NT2/D1 (cell line): ENCODE measurements at regions not wholly inside any gene's neighbourhood (a gene's known extent, or its start where the extent isn't known, plus 50 kb on each side); places are given as distances from the start of the nearest gene placed in this dataset.

ENCODE experiments used
- DNase-seq: peaks from one replicate; pipeline ENCODE4 v3.0.0-alpha.2; 2011; ENCODE audit warnings: low read depth, low spot score
- H3K27me3 ChIP-seq: 2 replicates; pipeline ENCODE4 v1.6.0; 2011; ENCODE audit warnings: mild to moderate bottlenecking; ENCODE audit not compliant: insufficient read length, insufficient read depth
- H3K36me3 ChIP-seq: 2 replicates; pipeline ENCODE4 v1.6.1; 2011; ENCODE audit warnings: mild to moderate bottlenecking, low read length, mixed read lengths; ENCODE audit not compliant: insufficient read depth, insufficient read length
- H3K4me1 ChIP-seq: 2 replicates; pipeline ENCODE4 v1.5.1; 2011; ENCODE audit not compliant: insufficient read depth, insufficient read length
- H3K4me3 ChIP-seq: 2 replicates; pipeline ENCODE4 v1.5.1; 2011; ENCODE audit warnings: low read depth; ENCODE audit not compliant: insufficient read length
- H3K9ac ChIP-seq: 2 replicates; pipeline ENCODE4 v1.6.0; 2011; ENCODE audit warnings: low read depth; ENCODE audit not compliant: insufficient read length
- H3K9me3 ChIP-seq: 2 replicates; pipeline ENCODE4 v1.5.1; 2011; ENCODE audit warnings: mild to moderate bottlenecking, low read length; ENCODE audit not compliant: insufficient read depth
- SUZ12 ChIP-seq: IDR thresholded peaks from 2 replicates; pipeline ENCODE4 v1.6.1; 2011; ENCODE audit not compliant: insufficient read length, insufficient read depth; ENCODE audit errors: extremely low read depth
- YY1 ChIP-seq: IDR thresholded peaks from 2 replicates; pipeline ENCODE4 v1.6.1; 2011; ENCODE audit not compliant: insufficient read length, insufficient read depth
- ZNF274 ChIP-seq: IDR thresholded peaks from 2 replicates; pipeline ENCODE4 v1.6.1; 2011; ENCODE audit warnings: mild to moderate bottlenecking, low read depth, low read length

GRCh38 chr2:219947575-219947974 lies 320.1 kb downstream of the SLC4A3 start:
- no peak for DNase-seq

GRCh38 chr2:219949053-219949452 lies 321.6 kb downstream of the SLC4A3 start:
- Histone ChIP-seq H3K9ac (no peak overlapping the region), H3K27me3 (no peaks in the 10 kb centered on the region), H3K9me3 (peaks cover 3% of the 10 kb centered on the region; the same call in 1 of the 2 replicates), H3K4me1 (no peaks in the 10 kb centered on the region), H3K4me3 (no peak overlapping the region), H3K36me3 (no peaks in the 10 kb centered on the region)
- TF ChIP-seq YY1 (no peak), ZNF274 (no peak), SUZ12 (no peak)
- DNase-seq: no peak

More at GRCh38 chr2:219947575-219947974, 320.1 kb downstream of the SLC4A3 start:
- Histone ChIP-seq H3K36me3 (no peaks in the 10 kb centered on the region), H3K9ac (no peak overlapping the region), H3K27me3 (no peaks in the 10 kb centered on the region), H3K4me1 (no peaks in the 10 kb centered on the region), H3K9me3 (0 out of 2 replicates have a peak, but pooled peaks cover 3% of the 10 kb centered on the region), H3K4me3 (no peak overlapping the region)
- TF ChIP-seq YY1: no peak
- no peak for TF ChIP-seq SUZ12
- TF ChIP-seq ZNF274: no peak

GRCh38 chr2:219951099-219951498 lies 323.7 kb downstream of the SLC4A3 start:
- H3K9me3 ChIP-seq: peaks cover 7% of the 10 kb centered on the region; the same call in 1 of the 2 replicates
- H3K9ac ChIP-seq: no peak overlapping the region
- TF ChIP-seq ZNF274 (no peak), YY1 (no peak), SUZ12 (no peak)
- DNase-seq: no peak
- no peaks in the 10 kb centered on the region for H3K4me1 ChIP-seq
- H3K36me3 ChIP-seq: no peaks in the 10 kb centered on the region
- H3K4me3 ChIP-seq: no peak overlapping the region
- no peaks in the 10 kb centered on the region for H3K27me3 ChIP-seq

- no peak for DNase-seq
- no peaks in the 10 kb centered on the region for H3K36me3 ChIP-seq
- H3K4me3 ChIP-seq: no peak overlapping the region
- no peaks in the 10 kb centered on the region for H3K4me1 ChIP-seq
- no peak for TF ChIP-seq SUZ12
- TF ChIP-seq ZNF274: no peak
- TF ChIP-seq YY1: no peak
- H3K9me3 ChIP-seq: peaks cover 22% of the 10 kb centered on the region; the same call in 1 of the 2 replicates
- H3K9ac ChIP-seq: no peak overlapping the region
- no peaks in the 10 kb centered on the region for H3K27me3 ChIP-seq
These were observed 326.9 kb downstream of the SLC4A3 start for GRCh38 chr2:219954331-219954730.

GRCh38 chr2:219957820-219958219 lies 330.4 kb downstream of the SLC4A3 start:
- no peak overlapping the region for H3K9ac ChIP-seq
- H3K4me3 ChIP-seq: no peak overlapping the region
- H3K36me3 ChIP-seq: no peaks in the 10 kb centered on the region
- TF ChIP-seq SUZ12 (no peak), YY1 (no peak), ZNF274 (no peak)
- DNase-seq: no peak
- peaks cover 30% of the 10 kb centered on the region; the same call in 1 of the 2 replicates for H3K9me3 ChIP-seq
- H3K27me3 ChIP-seq: no peaks in the 10 kb centered on the region
- H3K4me1 ChIP-seq: no peaks in the 10 kb centered on the region

- H3K9ac ChIP-seq: no peak overlapping the region
- H3K36me3 ChIP-seq: no peaks in the 10 kb centered on the region
- no peak for TF ChIP-seq SUZ12
- TF ChIP-seq YY1: no peak
- TF ChIP-seq ZNF274: no peak
- H3K4me1 ChIP-seq: no peaks in the 10 kb centered on the region
- H3K9me3 ChIP-seq: peaks cover 36% of the 10 kb centered on the region; the same call in 1 of the 2 replicates
- no peak for DNase-seq
- H3K27me3 ChIP-seq: peaks cover 5% of the 10 kb centered on the region
- no peak overlapping the region for H3K4me3 ChIP-seq
These were observed 331.5 kb downstream of the SLC4A3 start for GRCh38 chr2:219958941-219959340.

- Histone ChIP-seq H3K36me3 (no peaks in the 10 kb centered on the region), H3K9me3 (peaks cover 42% of the 10 kb centered on the region; the same call in 1 of the 2 replicates), H3K4me3 (no peak overlapping the region), H3K9ac (no peak overlapping the region), H3K27me3 (peaks cover 5% of the 10 kb centered on the region), H3K4me1 (peaks cover 2% of the 10 kb centered on the region)
- no peak for DNase-seq
- TF ChIP-seq YY1: no peak
- TF ChIP-seq ZNF274: no peak
- no peak for TF ChIP-seq SUZ12
These were observed 332.0 kb downstream of the SLC4A3 start for GRCh38 chr2:219959471-219959870.
